ENCODE measurements at regions not wholly inside any gene's neighbourhood (a gene's known extent, or its start where the extent isn't known, plus 50 kb on each side); places are given as distances from the start of the nearest gene placed in this dataset.

DNA sequence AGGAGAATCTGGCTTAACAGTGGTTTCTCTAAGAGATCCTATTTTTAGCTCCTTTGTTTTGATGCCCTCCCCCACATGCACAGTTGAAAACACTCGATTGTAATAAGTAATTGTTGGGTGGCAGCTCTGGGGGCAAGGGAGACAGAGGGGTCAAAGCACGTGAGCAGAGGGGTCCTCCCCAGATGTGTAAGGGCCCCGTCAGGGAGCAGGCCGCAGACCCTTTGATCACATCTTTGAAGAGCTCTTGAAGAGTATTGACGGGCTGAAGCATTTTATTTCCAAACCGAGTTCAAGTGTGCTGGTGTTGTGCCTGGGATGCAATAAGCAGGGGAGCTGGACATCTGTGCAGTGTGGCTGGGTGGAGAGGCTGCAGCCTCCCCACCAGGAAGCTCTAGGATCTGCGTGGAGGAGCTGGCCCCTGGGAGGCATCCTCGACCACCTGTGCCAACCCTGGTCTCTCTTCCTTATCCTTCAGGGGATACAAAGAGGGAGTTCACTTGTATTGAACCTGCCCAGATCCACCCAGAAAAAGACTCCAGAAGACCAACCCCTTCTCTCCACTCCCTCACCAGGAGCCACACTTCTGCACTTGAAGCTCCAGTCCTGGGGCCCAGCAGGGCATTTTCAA lies 473.0 kb upstream of the MGMT start:
- no peaks in the 10 kb centered on the region for H3K9me3 Mint-ChIP-seq
- H3K36me3 Mint-ChIP-seq, result no peaks in the 10 kb centered on the region
- no peaks in the 10 kb centered on the region for H3K4me1 Mint-ChIP-seq
- H3K4me3 Mint-ChIP-seq, result no peak overlapping the region
- CTCF ChIA-PET, result no interaction called here
- no peak overlapping the region for H3K27ac Mint-ChIP-seq
- peaks cover 7% of the 10 kb centered on the region for H3K27me3 Mint-ChIP-seq
- DNase-seq, result no peak

DNA sequence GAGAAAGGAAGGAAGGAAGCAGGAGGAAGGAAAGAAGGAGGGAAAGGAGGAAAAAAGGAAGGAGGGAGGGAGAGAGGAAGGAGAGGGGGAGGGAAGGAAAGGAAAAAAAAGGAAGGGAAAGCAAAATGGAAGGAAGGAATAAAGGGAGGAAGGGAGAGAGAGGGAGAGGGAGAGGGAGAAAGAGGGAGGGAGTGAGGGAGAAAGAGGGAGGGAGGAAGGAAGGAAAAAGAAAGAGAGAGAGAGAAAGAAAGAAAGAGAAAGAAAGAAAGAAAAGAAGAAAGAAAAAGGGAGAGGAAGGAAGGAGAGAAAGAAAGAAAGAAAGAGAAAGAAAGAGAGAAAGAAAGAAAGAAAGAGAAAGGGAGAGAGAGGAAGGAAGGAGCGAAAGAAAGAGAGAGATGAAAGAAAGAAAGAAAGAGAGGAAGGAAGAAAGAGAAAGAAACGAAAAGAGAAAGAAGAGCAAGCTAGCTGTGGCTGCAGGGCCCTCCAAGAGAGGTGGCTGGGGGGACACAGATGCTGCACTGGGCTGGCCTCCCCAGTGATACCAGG lies 472.4 kb upstream of the MGMT start:
- no peak overlapping the region for H3K4me3 Mint-ChIP-seq
- CTCF ChIA-PET, result no interaction called here

DNA sequence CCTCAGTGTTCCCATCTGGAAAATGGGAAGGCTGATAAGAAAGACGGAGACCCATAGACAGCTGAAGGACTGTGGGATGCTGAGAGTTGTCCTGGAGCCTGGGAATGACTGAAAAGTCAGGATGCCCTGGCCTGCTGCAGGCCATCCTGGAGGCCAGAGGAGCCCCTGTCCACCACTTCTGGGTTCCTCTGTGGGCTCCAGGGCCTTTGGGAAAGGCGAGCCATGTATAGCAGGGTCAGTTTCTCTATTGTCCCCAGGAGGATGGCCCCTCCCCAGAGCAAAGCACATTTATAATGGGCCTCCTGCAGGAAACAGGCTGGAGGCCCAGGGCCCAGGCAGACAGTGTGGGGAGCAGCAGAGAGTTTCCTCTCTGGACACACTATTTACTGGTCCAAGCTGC lies 471.4 kb upstream of the MGMT start:
- CTCF ChIA-PET, result no interaction called here
- DNase-seq, result no peak
- no peak overlapping the region for H3K27ac Mint-ChIP-seq
- no peaks in the 10 kb centered on the region for H3K4me1 Mint-ChIP-seq
- H3K9me3 Mint-ChIP-seq, result no peaks in the 10 kb centered on the region
- H3K27me3 Mint-ChIP-seq, result peaks cover 7% of the 10 kb centered on the region
- no peak overlapping the region for H3K4me3 Mint-ChIP-seq
- H3K36me3 Mint-ChIP-seq, result no peaks in the 10 kb centered on the region

More for the DNA sequence above, 472.4 kb upstream of the MGMT start:
- Mint-ChIP-seq H3K4me1 (no peaks in the 10 kb centered on the region), H3K27ac (no peak overlapping the region), H3K9me3 (no peaks in the 10 kb centered on the region), H3K36me3 (no peaks in the 10 kb centered on the region), H3K27me3 (peaks cover 7% of the 10 kb centered on the region)
- DNase-seq, result no peak

DNA sequence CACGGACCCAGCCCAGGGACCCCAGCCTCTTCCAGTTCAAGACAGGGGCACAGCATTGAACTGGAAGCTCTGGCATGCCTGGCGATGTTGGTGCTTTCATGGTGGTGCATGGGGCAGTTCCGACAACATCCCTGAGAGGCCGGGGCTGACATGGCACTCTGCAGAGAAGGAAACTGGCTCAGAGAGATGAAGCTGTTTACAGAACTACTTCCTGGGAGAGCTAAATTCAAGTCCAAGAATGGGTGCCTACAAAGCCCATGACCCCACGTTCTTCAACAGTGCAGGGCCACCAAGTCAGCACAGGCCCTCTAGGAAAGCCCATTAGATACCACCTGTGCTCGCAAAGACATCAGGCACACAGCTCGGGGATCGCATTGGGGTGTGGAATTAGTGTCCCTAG lies 470.9 kb upstream of the MGMT start:
- Mint-ChIP-seq H3K9me3 (no peaks in the 10 kb centered on the region), H3K36me3 (no peaks in the 10 kb centered on the region), H3K27me3 (peaks cover 7% of the 10 kb centered on the region), H3K4me1 (no peaks in the 10 kb centered on the region), H3K27ac (no peak overlapping the region), H3K4me3 (no peak overlapping the region)
- no peak for DNase-seq
- CTCF ChIA-PET, result no interaction called here

DNA sequence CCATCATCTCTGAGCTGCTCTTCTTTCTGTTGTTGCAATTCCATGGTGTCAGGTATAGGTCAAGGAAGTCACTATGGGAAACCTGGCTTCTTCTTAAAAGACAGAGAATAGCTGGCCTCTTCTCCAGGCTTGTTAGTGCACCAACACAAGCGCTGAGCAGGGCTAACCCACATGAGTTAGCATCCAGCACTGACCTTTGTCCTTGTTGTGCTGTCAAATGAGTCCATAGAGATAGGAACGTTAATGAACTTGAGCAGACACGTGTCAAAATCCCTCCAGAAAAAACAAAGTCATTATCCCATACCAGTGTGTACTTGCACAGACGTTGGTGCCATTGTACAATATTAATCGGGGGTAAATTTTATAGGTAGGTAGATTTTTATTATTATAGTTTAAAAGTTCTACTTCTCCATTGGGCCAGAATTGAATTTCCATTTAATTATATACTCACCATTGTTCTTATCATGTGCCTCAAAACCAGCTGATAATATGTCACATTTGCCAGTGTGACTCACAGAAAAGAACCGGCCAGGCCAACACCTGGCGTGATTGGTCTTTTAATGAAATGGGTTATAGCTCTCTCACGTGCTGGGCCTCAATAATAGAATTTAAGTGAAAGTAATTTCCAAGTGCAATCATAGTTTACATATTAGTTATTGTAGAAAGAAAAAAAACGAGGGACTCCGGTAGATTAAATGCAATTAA lies 468.8 kb upstream of the MGMT start:
- H3K36me3 Mint-ChIP-seq, result no peaks in the 10 kb centered on the region
- DNase-seq, result no peak
- H3K27me3 Mint-ChIP-seq, result peaks cover 7% of the 10 kb centered on the region
- no peak overlapping the region for H3K27ac Mint-ChIP-seq
- H3K4me3 Mint-ChIP-seq, result no peak overlapping the region
- no peaks in the 10 kb centered on the region for H3K4me1 Mint-ChIP-seq
- H3K9me3 Mint-ChIP-seq, result no peaks in the 10 kb centered on the region
- CTCF ChIA-PET, result no interaction called here

DNA sequence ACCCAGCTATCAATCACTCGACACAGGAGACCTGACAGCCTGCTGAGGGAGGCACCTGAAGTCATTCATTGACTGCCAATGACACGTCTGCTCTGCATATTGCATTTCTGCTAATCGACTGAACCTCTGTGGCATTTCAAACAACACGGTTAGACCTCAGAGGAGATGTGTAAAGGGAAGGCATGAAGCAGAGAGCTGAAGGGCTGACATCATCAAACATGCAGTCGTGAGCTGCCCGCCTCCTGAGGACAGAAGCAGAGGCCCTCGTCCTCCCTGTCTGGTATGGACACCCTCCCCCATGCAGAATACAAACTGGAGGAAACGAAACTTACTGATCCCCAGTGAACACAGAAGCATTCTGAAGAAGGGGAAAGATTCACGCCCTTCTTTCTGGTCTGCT lies 462.6 kb upstream of the MGMT start:
- H3K4me1 Mint-ChIP-seq, result no peaks in the 10 kb centered on the region

DNA sequence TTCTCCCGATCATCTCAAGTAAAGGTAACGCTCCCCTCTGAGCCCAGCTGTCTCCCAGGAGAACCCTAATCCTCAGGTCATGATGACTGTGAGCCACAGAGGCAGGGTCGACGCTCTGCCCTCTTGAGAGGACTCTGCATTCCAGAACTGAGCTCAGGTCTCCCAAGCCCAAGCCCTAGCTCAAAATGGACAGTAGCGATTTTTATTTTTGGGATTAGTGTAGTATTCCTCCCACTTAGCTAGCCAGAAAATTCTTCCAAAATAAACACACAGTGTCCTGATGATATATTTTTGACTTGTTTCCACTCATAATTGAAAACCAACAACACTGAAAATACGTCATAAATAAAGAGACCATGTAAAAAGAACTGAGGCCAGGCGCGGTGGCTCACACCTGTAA lies 462.0 kb upstream of the MGMT start:
- no peak for DNase-seq
- H3K4me1 Mint-ChIP-seq, result no peaks in the 10 kb centered on the region
- no peak overlapping the region for H3K4me3 Mint-ChIP-seq
- peaks cover 4% of the 10 kb centered on the region for H3K9me3 Mint-ChIP-seq
- peaks cover 3% of the 10 kb centered on the region for H3K27me3 Mint-ChIP-seq
- H3K27ac Mint-ChIP-seq, result no peak overlapping the region
- H3K36me3 Mint-ChIP-seq, result no peaks in the 10 kb centered on the region
- CTCF ChIA-PET, result no interaction called here

More for the DNA sequence above, 462.6 kb upstream of the MGMT start:
- Mint-ChIP-seq H3K4me3 (no peak overlapping the region), H3K27ac (no peak overlapping the region), H3K27me3 (peaks cover 3% of the 10 kb centered on the region), H3K9me3 (peaks cover 2% of the 10 kb centered on the region), H3K36me3 (no peaks in the 10 kb centered on the region)
- DNase-seq, result no peak
- CTCF ChIA-PET, result no interaction called here

DNA sequence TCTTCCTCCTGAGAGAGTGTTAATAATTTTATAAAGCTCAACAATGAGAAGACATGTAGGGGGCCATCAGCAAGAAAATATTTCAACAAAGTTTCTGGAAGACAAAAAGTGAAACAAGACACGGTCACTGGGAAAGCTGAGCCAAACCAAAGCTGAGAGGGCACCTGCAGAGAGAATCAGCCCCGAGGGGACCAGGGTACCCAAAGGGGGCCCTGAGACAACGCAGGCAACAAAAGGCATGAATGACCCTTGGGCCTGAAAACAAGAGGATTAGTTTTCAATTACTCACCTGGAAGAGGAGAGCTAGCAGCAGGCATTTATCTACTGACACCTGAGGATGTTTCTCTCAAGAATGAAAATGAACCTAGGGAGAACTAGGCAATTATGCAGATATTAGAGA lies 461.2 kb upstream of the MGMT start:
- DNase-seq, result no peak
- Mint-ChIP-seq H3K36me3 (no peaks in the 10 kb centered on the region), H3K27me3 (peaks cover 3% of the 10 kb centered on the region), H3K27ac (no peak overlapping the region), H3K4me3 (no peak overlapping the region), H3K4me1 (no peaks in the 10 kb centered on the region), H3K9me3 (peaks cover 4% of the 10 kb centered on the region)
- CTCF ChIA-PET, result no interaction called here

DNA sequence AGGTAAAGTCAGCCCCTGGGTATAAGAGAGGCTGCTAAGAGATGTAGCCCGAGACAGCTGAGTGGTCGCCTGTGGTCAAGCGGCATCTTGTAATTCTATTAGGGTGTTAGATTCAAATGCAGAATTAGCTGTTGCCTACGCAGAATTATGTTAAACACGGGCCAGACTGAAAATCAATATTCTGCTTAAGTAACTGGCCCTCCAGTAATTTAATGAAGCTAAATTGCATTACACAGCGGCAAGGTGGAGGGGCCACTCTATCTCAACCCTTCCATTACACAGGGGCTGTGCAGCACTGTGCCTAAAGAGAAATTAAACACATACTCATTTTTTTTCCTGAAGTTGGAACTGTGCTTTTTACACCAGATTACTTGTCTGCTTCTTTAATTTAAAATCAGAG lies 448.5 kb upstream of the MGMT start:
- no peak for DNase-seq
- Mint-ChIP-seq H3K27ac (no peak overlapping the region), H3K4me1 (no peaks in the 10 kb centered on the region), H3K9me3 (no peaks in the 10 kb centered on the region), H3K36me3 (no peaks in the 10 kb centered on the region), H3K4me3 (no peak overlapping the region), H3K27me3 (peaks cover 5% of the 10 kb centered on the region)
- CTCF ChIA-PET, result interaction anchor here (0.7 kb wide), 1 partner anchor 13 kb away, joined by 3 read pairs; no protein-coding TSS in a partner anchor

DNA sequence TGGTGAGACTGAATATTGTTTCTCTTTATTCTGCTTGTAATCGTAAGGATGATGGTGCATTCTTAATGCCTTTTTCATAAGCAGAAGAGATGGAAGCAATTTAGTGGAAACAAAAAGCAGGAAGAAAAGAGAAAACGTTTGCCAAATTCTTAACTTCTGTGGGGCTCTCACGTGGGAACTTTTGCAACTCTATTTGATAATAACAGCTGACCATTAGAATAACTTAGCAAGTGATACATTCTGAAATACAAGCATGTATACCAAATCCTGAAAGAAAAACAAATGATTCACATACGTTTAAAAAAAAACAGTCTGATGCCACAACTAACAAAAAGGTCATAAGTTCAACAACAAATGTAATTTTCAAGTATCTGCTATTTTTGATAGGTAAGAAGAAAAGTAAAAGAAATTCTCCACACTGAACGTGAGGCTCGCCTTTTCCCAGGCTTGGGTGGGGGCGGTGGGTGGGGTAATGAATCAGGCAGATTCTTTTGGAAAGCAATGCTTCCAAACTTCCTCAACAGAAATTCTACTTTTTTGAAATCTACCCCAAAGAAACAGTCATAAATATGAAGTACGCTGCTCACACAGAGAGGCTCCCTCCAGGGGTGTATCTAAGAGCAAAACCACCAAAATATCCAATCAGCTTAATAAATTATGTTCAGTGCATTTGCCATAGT lies 446.2 kb upstream of the MGMT start:
- CTCF ChIA-PET, result no interaction called here
- no peaks in the 10 kb centered on the region for H3K9me3 Mint-ChIP-seq

DNA sequence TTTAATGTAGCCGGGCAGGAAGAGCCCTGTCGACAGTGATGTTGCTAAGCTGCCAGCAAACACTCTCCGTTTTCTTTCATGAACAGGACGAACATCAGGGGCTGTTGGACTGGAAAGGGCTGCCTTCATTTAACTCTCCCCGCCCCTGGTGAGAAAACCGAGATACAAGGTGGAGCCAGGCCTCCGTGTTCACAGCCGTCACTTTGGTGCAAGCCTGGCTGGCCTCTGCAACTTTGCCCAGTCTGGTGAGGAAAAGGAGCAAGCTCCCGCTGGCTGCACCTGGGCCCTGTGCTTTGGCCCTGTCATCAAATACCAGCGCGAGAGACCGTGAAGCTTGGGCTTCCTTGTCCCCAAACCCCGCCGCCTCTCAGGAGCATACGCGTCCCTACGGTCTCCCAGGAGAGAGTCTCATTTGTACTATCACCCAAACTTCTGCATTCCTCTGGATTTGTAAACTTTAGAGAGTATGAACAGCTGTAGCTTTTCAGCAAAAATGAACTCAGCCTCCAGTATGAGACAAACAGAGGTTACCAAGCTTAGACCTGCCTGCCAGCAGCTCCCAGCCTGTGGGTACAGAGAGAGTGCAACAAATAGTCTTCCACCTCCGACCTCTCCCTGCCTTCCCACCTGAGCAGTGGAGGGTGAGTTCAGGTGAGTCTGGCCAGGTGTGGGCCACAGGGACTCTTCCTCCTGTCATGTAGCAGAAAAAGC lies 445.3 kb upstream of the MGMT start:
- DNase-seq, result no peak
- no peaks in the 10 kb centered on the region for H3K36me3 Mint-ChIP-seq
- H3K27ac Mint-ChIP-seq, result no peak overlapping the region
- H3K9me3 Mint-ChIP-seq, result no peaks in the 10 kb centered on the region
- H3K27me3 Mint-ChIP-seq, result peaks cover 5% of the 10 kb centered on the region
- H3K4me1 Mint-ChIP-seq, result no peaks in the 10 kb centered on the region
- no peak overlapping the region for H3K4me3 Mint-ChIP-seq
- CTCF ChIA-PET, result no interaction called here

More for the DNA sequence above, 446.2 kb upstream of the MGMT start:
- Mint-ChIP-seq H3K4me1 (no peaks in the 10 kb centered on the region), H3K27me3 (peaks cover 5% of the 10 kb centered on the region), H3K4me3 (no peak overlapping the region), H3K27ac (no peak overlapping the region), H3K36me3 (no peaks in the 10 kb centered on the region)
- no peak for DNase-seq

DNA sequence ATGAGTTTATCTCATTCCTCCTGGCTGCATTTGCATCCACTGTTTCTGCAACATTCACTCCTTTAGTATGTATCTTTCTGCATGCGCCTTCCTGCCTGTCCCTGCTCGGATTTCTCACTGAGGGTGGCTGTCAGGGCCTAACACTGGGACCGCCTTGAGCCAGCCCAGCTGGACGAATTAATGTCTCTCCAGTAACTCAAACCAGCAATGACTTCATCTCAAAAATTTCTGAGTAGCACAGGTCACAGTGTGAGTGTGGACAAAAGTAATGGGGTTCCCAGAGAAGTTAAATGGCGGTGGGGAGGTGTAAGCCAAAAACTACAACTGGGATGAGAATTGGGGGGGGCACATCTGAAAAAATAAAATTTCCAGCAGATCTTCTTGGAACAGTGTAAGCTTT lies 444.0 kb upstream of the MGMT start:
- H3K36me3 Mint-ChIP-seq, result no peaks in the 10 kb centered on the region
- CTCF ChIA-PET, result no interaction called here
- H3K27ac Mint-ChIP-seq, result no peak overlapping the region
- DNase-seq, result no peak
- peaks cover 5% of the 10 kb centered on the region for H3K27me3 Mint-ChIP-seq
- no peak overlapping the region for H3K4me3 Mint-ChIP-seq
- no peaks in the 10 kb centered on the region for H3K9me3 Mint-ChIP-seq
- H3K4me1 Mint-ChIP-seq, result no peaks in the 10 kb centered on the region

DNA sequence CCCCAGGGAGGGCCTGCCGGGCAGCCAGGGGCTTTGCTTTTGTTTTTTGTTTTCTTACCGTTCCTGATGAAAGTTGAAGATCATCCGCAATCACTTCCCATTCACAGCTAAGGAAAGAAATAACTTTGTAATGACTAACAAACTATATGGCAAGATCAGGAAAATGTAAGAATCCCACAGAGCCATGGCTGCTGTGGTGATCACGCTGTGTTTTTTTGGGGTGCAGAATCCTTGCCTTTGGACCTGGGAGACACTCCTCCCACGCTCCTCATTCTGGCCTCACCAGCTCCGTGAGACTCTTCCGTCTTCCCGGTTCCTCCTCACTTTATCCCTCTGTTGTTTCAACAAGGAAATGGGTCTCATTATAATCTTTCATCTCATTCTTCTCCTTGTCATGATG lies 443.0 kb upstream of the MGMT start:
- Mint-ChIP-seq H3K4me3 (no peak overlapping the region), H3K27me3 (peaks cover 5% of the 10 kb centered on the region), H3K9me3 (no peaks in the 10 kb centered on the region), H3K36me3 (no peaks in the 10 kb centered on the region), H3K4me1 (no peaks in the 10 kb centered on the region), H3K27ac (no peak overlapping the region)
- CTCF ChIA-PET, result no interaction called here
- DNase-seq, result no peak

DNA sequence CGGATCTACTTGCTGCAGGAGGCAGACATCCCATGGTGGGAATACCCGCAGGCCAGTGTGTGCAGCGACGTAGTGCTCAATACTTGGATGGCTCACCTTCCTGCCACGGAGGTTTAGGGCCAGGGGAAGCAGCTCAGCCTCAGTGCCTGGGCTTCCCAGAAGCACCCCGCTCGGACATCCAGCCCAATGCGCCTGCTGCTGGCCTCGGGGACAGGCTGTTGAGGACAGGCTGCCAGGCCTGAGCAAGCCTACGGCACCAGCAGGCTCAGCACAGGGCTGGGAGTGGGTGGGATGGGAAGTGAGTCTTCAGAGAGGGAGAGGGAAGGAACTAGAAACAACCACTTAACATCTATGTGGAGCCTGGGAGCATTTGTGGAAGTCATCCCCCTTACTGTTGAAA lies 441.3 kb upstream of the MGMT start:
- peaks cover 10% of the 10 kb centered on the region for H3K27me3 Mint-ChIP-seq
- no peak overlapping the region for H3K4me3 Mint-ChIP-seq
- no peak for DNase-seq
- H3K9me3 Mint-ChIP-seq, result no peaks in the 10 kb centered on the region
- CTCF ChIA-PET, result no interaction called here
- H3K4me1 Mint-ChIP-seq, result no peaks in the 10 kb centered on the region
- H3K36me3 Mint-ChIP-seq, result no peaks in the 10 kb centered on the region
- H3K27ac Mint-ChIP-seq, result no peak overlapping the region

Measured in activated naive CD4-positive, alpha-beta T cell treated with anti-CD3 and anti-CD28 coated beads, Interleukin-2, amount 10 ng/mL, durations not matched to agents 7 days and 5 days (primary cell).